CD4-positive, CD25-positive, alpha-beta regulatory T cell (primary cell): ENCODE measurements at regions not wholly inside any gene's neighbourhood (a gene's known extent, or its start where the extent isn't known, plus 50 kb on each side); places are given as distances from the start of the nearest gene placed in this dataset.

Source experiments
- ATAC-seq, 2 donors: fragments of 150-1000 bp; cut with Tn5 transposase; one replicate each; pipeline ENCODE4 v1.10.0; 2021; ENCODE audit warnings: low read depth in 2 of 2, moderate number of reproducible peaks in 2 of 2, moderate library complexity in 1 of 2
- DNase-seq, 3 donors: peaks; one replicate each; pipeline versions ENCODE4 v3.0.0 to v3.0.0-alpha.2; 2012 to 2022; ENCODE audit warnings: mixed read lengths in 1 of 3
- H3K27ac ChIP-seq: one replicate; pipeline ENCODE4 v1.7.0; 2013; ENCODE audit warnings: mild to moderate bottlenecking, low read length; ENCODE audit not compliant: insufficient read depth, poor library complexity, severe bottlenecking
- H3K27me3 ChIP-seq: one replicate; pipeline ENCODE4 v1.7.0; 2013; ENCODE audit warnings: low read length; ENCODE audit not compliant: control insufficient read depth, insufficient read depth
- H3K36me3 ChIP-seq: one replicate; pipeline ENCODE4 v1.7.0; 2013; ENCODE audit warnings: mild to moderate bottlenecking, low read length, moderate library complexity; ENCODE audit not compliant: control insufficient read depth, insufficient read depth
- H3K4me1 ChIP-seq: 2 replicates; pipeline ENCODE4 v1.7.0; 2013; ENCODE audit warnings: mild to moderate bottlenecking, low read length; ENCODE audit not compliant: insufficient read depth, control insufficient read depth, poor library complexity, severe bottlenecking
- H3K4me3 ChIP-seq: one replicate; pipeline ENCODE4 v1.7.0; 2013; ENCODE audit warnings: low read depth, mild to moderate bottlenecking, low read length, moderate library complexity
- H3K9me3 ChIP-seq, 2 experiments: 1 replicate in 1 of 2; 2 replicates in 1 of 2; pipeline ENCODE4 v1.7.0; 2013; ENCODE audit warnings: low read length in 2 of 2, mild to moderate bottlenecking in 1 of 2, moderate library complexity in 1 of 2; ENCODE audit not compliant: control insufficient read depth in 2 of 2
- H3K27ac Mint-ChIP-seq, 3 donors: one replicate each; pipeline ENCODE4 v1.8.0; 2020 to 2022; ENCODE audit warnings: mild to moderate bottlenecking in 3 of 3, mixed read lengths in 3 of 3, moderate library complexity in 2 of 3
- H3K27me3 Mint-ChIP-seq: one replicate; pipeline ENCODE4 v1.8.0; 2022; ENCODE audit warnings: mild to moderate bottlenecking, mixed read lengths
- H3K36me3 Mint-ChIP-seq: one replicate; pipeline ENCODE4 v1.8.0; 2020; ENCODE audit warnings: mixed read lengths
- H3K4me1 Mint-ChIP-seq, 4 donors: one replicate each; pipeline ENCODE4 v1.8.0; 2020 to 2022; ENCODE audit warnings: mixed read lengths in 4 of 4, mild to moderate bottlenecking in 1 of 4
- H3K4me3 Mint-ChIP-seq, 4 donors: one replicate each; pipeline ENCODE4 v1.8.0; 2020 to 2022; ENCODE audit warnings: mild to moderate bottlenecking in 4 of 4, mixed read lengths in 4 of 4, moderate library complexity in 3 of 4
- H3K9me3 Mint-ChIP-seq, 7 donors: one replicate each; pipeline ENCODE4 v1.8.0; 2020 to 2022; ENCODE audit warnings: mixed read lengths in 7 of 7, mild to moderate bottlenecking in 3 of 7, moderate library complexity in 2 of 7

DNA sequence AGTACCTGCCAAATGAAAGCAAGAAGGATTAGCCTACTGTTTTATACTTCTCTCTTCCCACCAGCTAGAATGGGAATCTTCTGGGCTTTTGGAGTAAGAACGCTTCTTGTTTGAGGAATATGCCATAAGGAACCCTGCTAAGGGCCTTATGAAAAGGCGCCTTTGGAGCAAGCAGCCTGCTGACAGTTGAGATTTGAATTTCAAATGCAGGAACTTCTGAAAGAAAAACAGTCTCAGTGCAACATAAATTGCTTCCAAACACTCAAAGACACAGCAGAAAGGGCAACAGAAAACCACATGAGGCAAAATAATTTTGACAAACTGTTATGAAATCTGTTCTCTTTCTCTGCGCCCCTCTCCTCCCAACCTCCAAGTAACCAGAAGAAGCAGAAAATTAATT, 149.4 kb upstream of the B3GAT2 start:
- no peaks in the 10 kb centered on the region for H3K27me3 ChIP-seq
- no peak overlapping the region for H3K4me3 ChIP-seq
- H3K4me1 ChIP-seq = no peaks in the 10 kb centered on the region
- Mint-ChIP-seq H3K27me3 (no peaks in the 10 kb centered on the region), H3K27ac (no peak overlapping the region), H3K36me3 (no peaks in the 10 kb centered on the region), H3K9me3 (peaks cover 0 to 4% (median 0%) of the 10 kb centered on the region in 7 donors), H3K4me1 (no peaks in the 10 kb centered on the region), H3K4me3 (no peak overlapping the region)
- H3K27ac ChIP-seq = no peak overlapping the region
- ATAC-seq = no peak
- no peak for DNase-seq
- H3K9me3 ChIP-seq = no peaks in the 10 kb centered on the region
- H3K36me3 ChIP-seq = no peaks in the 10 kb centered on the region

- ATAC-seq (no peak), DNase-seq (no peak)
- no peaks in the 10 kb centered on the region for H3K36me3 Mint-ChIP-seq
- Histone ChIP-seq H3K4me3 (no peak overlapping the region), H3K4me1 (no peaks in the 10 kb centered on the region), H3K27me3 (no peaks in the 10 kb centered on the region), H3K27ac (no peak overlapping the region), H3K36me3 (no peaks in the 10 kb centered on the region), H3K9me3 (no peaks in the 10 kb centered on the region)
- H3K27me3 Mint-ChIP-seq = no peaks in the 10 kb centered on the region
- H3K4me3 Mint-ChIP-seq = no peak overlapping the region
- no peaks in the 10 kb centered on the region for H3K4me1 Mint-ChIP-seq
- peaks cover 0 to 3% (median 0%) of the 10 kb centered on the region in 7 donors for H3K9me3 Mint-ChIP-seq
- H3K27ac Mint-ChIP-seq = no peak overlapping the region
Observed at GRCh38 chr6:71107911-71108420, 151.1 kb upstream of the B3GAT2 start.

DNA sequence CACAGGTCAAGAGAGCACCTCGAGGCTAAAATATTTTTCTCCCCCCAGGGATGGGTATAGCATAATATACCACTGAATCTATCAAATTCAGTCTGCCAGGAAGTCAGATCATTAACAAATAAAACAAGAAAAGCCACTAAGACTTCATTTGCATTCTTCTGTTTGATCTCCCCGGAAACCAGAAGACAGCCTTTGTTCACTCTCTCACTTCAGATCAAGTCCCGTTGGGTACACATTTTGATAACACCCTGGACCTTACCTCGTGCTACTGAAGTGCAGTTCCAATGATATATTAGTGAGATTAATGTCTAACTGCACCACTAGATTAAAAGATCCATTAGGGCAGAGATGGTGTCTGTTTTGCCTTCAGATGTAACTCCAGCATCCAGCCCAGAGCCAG, 157.7 kb upstream of the B3GAT2 start:
- Mint-ChIP-seq H3K27me3 (no peaks in the 10 kb centered on the region), H3K27ac (no peak overlapping the region), H3K4me3 (no peak overlapping the region), H3K36me3 (no peaks in the 10 kb centered on the region), H3K4me1 (no peaks in the 10 kb centered on the region), H3K9me3 (peaks cover 0 to 11% (median 2%) of the 10 kb centered on the region in 7 donors)
- no peak overlapping the region for H3K27ac ChIP-seq
- ATAC-seq = no peak
- H3K36me3 ChIP-seq = no peaks in the 10 kb centered on the region
- no peaks in the 10 kb centered on the region for H3K9me3 ChIP-seq
- no peaks in the 10 kb centered on the region for H3K4me1 ChIP-seq
- H3K27me3 ChIP-seq = no peaks in the 10 kb centered on the region
- no peak for DNase-seq
- H3K4me3 ChIP-seq = no peak overlapping the region

- Mint-ChIP-seq H3K4me3 (no peak overlapping the region), H3K9me3 (peaks cover 0 to 11% (median 5%) of the 10 kb centered on the region in 7 donors), H3K36me3 (no peaks in the 10 kb centered on the region), H3K27ac (no peak overlapping the region), H3K4me1 (no peaks in the 10 kb centered on the region), H3K27me3 (no peaks in the 10 kb centered on the region)
- Histone ChIP-seq H3K9me3 (no peaks in the 10 kb centered on the region), H3K4me3 (no peak overlapping the region), H3K27ac (no peak overlapping the region), H3K27me3 (no peaks in the 10 kb centered on the region), H3K36me3 (no peaks in the 10 kb centered on the region), H3K4me1 (no peaks in the 10 kb centered on the region)
- ATAC-seq (no peak), DNase-seq (no peak)
Observed at GRCh38 chr6:71114986-71115385, 158.1 kb upstream of the B3GAT2 start.

DNA sequence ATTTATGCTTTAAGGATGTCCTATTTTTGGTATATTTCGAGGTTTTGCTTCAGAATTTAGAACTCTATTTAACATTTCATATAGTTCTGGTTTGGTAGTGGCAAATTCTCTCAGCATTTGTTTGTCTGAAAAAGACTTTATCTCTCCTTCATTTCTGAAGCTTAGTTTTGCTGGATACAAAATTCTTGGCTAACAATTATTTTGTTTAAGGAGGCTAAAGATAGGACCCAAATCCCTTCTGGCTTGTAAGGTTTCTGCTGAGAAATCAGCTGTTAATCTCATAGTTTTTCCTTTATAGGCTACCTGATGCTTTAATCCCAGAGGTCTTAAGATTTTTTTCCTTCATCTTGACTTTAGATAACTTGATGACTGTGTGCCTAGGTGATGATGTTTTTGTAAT, 162.7 kb upstream of the B3GAT2 start:
- no peak for ATAC-seq
- Histone ChIP-seq H3K9me3 (no peaks in the 10 kb centered on the region), H3K4me1 (no peaks in the 10 kb centered on the region), H3K27me3 (no peaks in the 10 kb centered on the region), H3K36me3 (no peaks in the 10 kb centered on the region), H3K27ac (no peak overlapping the region), H3K4me3 (no peak overlapping the region)
- H3K4me1 Mint-ChIP-seq = no peaks in the 10 kb centered on the region
- no peaks in the 10 kb centered on the region for H3K36me3 Mint-ChIP-seq
- no peak overlapping the region for H3K4me3 Mint-ChIP-seq
- DNase-seq = no peak
- no peak overlapping the region for H3K27ac Mint-ChIP-seq
- peaks cover 0 to 15% (median 5%) of the 10 kb centered on the region in 7 donors for H3K9me3 Mint-ChIP-seq
- H3K27me3 Mint-ChIP-seq = no peaks in the 10 kb centered on the region

DNA sequence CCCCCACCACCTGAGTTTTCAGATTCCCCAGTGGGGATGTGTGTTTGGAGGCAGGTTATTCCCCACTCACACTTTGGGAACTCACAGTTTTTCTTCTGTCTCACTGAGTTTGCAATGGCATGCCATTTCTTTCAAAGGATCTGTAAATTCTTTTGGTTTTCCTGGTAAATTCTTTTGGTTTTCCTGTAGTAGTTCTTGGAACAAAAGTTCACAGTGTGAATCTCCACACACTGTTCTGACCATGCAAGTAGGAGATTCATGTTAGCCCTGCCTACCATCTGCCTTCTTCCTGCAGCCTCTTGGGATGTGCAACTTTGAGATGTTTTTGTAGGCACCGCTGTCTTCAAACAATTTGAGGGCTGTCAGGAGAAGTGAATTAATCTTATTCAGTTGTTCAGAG, 165.6 kb upstream of the OGFRL1 start:
- no peak overlapping the region for H3K4me3 ChIP-seq
- Mint-ChIP-seq H3K9me3 (peaks cover 0 to 15% (median 5%) of the 10 kb centered on the region in 7 donors), H3K4me1 (no peaks in the 10 kb centered on the region), H3K27me3 (no peaks in the 10 kb centered on the region), H3K27ac (no peak overlapping the region), H3K36me3 (no peaks in the 10 kb centered on the region), H3K4me3 (no peak overlapping the region)
- H3K9me3 ChIP-seq = no peaks in the 10 kb centered on the region
- no peak overlapping the region for H3K27ac ChIP-seq
- DNase-seq (no peak), ATAC-seq (no peak)
- no peaks in the 10 kb centered on the region for H3K36me3 ChIP-seq
- H3K27me3 ChIP-seq = no peaks in the 10 kb centered on the region
- H3K4me1 ChIP-seq = no peaks in the 10 kb centered on the region

DNA sequence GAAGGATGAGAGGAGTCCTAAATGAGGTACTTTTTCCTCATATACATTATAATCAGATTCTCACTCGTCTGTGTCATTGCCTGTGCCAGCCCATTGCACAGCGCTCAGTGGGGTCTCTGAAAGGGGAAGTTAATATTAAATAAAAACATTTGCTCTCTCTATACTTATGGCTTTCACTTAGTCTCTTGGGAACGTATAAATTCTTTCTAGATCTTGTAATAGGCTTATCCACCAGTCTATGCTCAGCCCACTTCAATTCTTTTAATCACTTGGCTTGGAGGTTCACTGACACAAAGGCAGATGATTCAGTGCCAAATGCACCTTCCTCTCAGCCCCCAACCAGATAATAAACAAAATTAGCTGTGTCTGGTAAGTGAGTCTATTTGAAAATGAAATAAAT, 164.3 kb upstream of the OGFRL1 start:
- Mint-ChIP-seq H3K9me3 (peaks cover 0 to 11% (median under 1%) of the 10 kb centered on the region in 7 donors), H3K27ac (no peak overlapping the region), H3K27me3 (no peaks in the 10 kb centered on the region), H3K4me3 (no peak overlapping the region), H3K4me1 (no peaks in the 10 kb centered on the region), H3K36me3 (no peaks in the 10 kb centered on the region)
- H3K27ac ChIP-seq = no peak overlapping the region
- H3K27me3 ChIP-seq = no peaks in the 10 kb centered on the region
- no peaks in the 10 kb centered on the region for H3K9me3 ChIP-seq
- no peak overlapping the region for H3K4me3 ChIP-seq
- ATAC-seq (no peak), DNase-seq (no peak)
- H3K4me1 ChIP-seq = no peaks in the 10 kb centered on the region
- H3K36me3 ChIP-seq = no peaks in the 10 kb centered on the region

- no peaks in the 10 kb centered on the region for H3K27me3 Mint-ChIP-seq
Observed at GRCh38 chr6:71125216-71125615, 163.4 kb upstream of the OGFRL1 start.

More at GRCh38 chr6:71125216-71125615, 163.4 kb upstream of the OGFRL1 start:
- peaks cover 0 to 8% (median 0%) of the 10 kb centered on the region in 7 donors for H3K9me3 Mint-ChIP-seq
- no peak for ATAC-seq
- Histone ChIP-seq H3K4me3 (no peak overlapping the region), H3K36me3 (no peaks in the 10 kb centered on the region), H3K27me3 (no peaks in the 10 kb centered on the region), H3K27ac (no peak overlapping the region), H3K9me3 (no peaks in the 10 kb centered on the region), H3K4me1 (no peaks in the 10 kb centered on the region)
- no peaks in the 10 kb centered on the region for H3K4me1 Mint-ChIP-seq
- no peaks in the 10 kb centered on the region for H3K36me3 Mint-ChIP-seq
- H3K4me3 Mint-ChIP-seq = no peak overlapping the region
- DNase-seq = no peak
- H3K27ac Mint-ChIP-seq = no peak overlapping the region
